ENCODE measurements at regions not wholly inside any gene's neighbourhood (a gene's known extent, or its start where the extent isn't known, plus 50 kb on each side); places are given as distances from the start of the nearest gene placed in this dataset.

GRCh38 chr7:113424185-113424817, 305.9 kb upstream of the SMIM30 start:
- H3K4me1 ChIP-seq = no peaks in the 10 kb centered on the region
- H3K4me3 ChIP-seq = no peak overlapping the region
- H3K9ac ChIP-seq (ENCODE audit: low read depth in 2 of 2, low read length in 2 of 2) = no peak overlapping the region
- H3K27ac ChIP-seq = no peak overlapping the region
- intact Hi-C loops (cut with DNase I) = loop anchor here (5.0 kb wide), 1 partner anchor 262 kb away; no protein-coding TSS in a partner anchor
- H3K9me3 ChIP-seq = no peaks in the 10 kb centered on the region
- no peaks in the 10 kb centered on the region for H3K36me3 ChIP-seq
- DNase-seq = no peak
- TF ChIP-seq, protein P1, sequence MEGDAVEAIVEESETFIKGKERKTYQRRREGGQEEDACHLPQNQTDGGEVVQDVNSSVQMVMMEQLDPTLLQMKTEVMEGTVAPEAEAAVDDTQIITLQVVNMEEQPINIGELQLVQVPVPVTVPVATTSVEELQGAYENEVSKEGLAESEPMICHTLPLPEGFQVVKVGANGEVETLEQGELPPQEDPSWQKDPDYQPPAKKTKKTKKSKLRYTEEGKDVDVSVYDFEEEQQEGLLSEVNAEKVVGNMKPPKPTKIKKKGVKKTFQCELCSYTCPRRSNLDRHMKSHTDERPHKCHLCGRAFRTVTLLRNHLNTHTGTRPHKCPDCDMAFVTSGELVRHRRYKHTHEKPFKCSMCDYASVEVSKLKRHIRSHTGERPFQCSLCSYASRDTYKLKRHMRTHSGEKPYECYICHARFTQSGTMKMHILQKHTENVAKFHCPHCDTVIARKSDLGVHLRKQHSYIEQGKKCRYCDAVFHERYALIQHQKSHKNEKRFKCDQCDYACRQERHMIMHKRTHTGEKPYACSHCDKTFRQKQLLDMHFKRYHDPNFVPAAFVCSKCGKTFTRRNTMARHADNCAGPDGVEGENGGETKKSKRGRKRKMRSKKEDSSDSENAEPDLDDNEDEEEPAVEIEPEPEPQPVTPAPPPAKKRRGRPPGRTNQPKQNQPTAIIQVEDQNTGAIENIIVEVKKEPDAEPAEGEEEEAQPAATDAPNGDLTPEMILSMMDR (IDR thresholded peaks at IDR 0.05) = no peak
- no peaks in the 10 kb centered on the region for H3K27me3 ChIP-seq

- Histone ChIP-seq H3K4me1 (no peaks in the 10 kb centered on the region), H3K9me3 (no peaks in the 10 kb centered on the region), H3K27me3 (no peaks in the 10 kb centered on the region), H3K4me3 (no peak overlapping the region), H3K36me3 (no peaks in the 10 kb centered on the region), H3K27ac (no peak overlapping the region), H3K9ac (ENCODE audit: low read depth in 2 of 2, low read length in 2 of 2) (no peak overlapping the region)
- TF ChIP-seq, protein P1 (IDR thresholded peaks at IDR 0.05) = peak; percentile 69
- DNase-seq = peak; percentile 80
- intact Hi-C loops (cut with DNase I) = loop anchor here (5.0 kb wide), 1 partner anchor 260 kb away; no protein-coding TSS in a partner anchor
Observed at GRCh38 chr7:113421696-113422330, 303.5 kb upstream of the SMIM30 start.

DNA sequence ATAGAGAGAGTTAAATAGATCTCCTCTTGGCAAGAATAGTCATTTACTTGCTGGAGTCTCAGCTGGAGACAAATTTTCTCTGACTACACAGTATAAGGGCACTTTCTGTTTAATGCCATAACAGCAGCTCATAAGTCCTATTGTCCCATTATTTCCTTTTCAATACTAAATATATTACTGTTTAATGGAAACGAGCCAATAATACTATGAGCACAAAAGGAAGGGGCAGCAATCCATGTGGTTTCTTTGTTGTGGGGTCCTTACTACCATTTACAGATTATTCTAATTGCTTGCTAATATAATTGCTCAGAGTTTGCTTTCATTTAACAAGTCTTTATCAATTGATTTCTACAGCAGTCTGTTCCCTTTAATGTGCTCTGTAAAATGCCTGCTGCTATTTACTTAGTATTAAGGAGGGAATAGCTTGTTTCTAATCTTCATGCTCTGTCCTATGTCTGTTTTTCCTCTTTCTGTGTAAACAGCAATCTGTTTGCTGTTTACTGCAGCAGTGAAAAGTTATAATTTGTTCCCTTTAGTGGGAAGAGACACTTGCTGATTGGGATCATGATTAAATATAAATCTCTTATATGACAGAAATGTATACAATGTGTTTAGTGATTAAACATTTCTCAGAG, 296.2 kb upstream of the SMIM30 start:
- Histone ChIP-seq H3K27ac (no peak overlapping the region), H3K36me3 (no peaks in the 10 kb centered on the region), H3K9me3 (no peaks in the 10 kb centered on the region), H3K27me3 (no peaks in the 10 kb centered on the region), H3K4me3 (no peak overlapping the region), H3K9ac (ENCODE audit: low read depth in 2 of 2, low read length in 2 of 2) (no peak overlapping the region), H3K4me1 (no peaks in the 10 kb centered on the region)
- DNase-seq = no peak
- intact Hi-C loops (cut with DNase I) = loop anchor here (10.0 kb wide), 2 partner anchors 400 to 860 kb away; no protein-coding TSS in a partner anchor
- TF ChIP-seq, protein P1 (IDR thresholded peaks at IDR 0.05) = no peak

DNA sequence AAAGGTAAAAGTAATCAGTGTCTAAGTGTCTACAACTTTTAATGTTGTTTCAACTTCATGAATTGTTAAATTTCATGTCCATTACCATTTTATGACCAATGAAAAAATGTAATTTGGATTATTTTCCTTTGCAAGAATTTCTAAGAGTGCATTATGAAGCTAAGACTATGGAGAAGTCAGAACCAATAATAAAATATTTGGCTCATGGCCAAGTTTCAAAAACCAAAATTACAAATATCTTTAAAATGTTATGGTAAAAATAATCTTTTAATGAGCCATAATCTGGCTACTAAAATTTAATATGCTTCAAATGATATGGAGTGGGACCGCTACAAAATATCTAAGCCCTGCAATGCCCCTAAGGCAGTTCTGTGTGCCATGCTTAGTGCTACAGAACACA, 294.1 kb upstream of the SMIM30 start:
- TF ChIP-seq, protein P1 (IDR thresholded peaks at IDR 0.05) = no peak
- intact Hi-C loops (cut with DNase I) = loop anchor here (10.0 kb wide), 2 partner anchors 398 to 858 kb away; no protein-coding TSS in a partner anchor
- H3K36me3 ChIP-seq = no peaks in the 10 kb centered on the region
- no peak overlapping the region for H3K4me3 ChIP-seq
- DNase-seq = no peak
- no peaks in the 10 kb centered on the region for H3K9me3 ChIP-seq
- no peaks in the 10 kb centered on the region for H3K27me3 ChIP-seq
- no peak overlapping the region for H3K27ac ChIP-seq
- H3K9ac ChIP-seq (ENCODE audit: low read depth in 2 of 2, low read length in 2 of 2) = no peak overlapping the region
- no peaks in the 10 kb centered on the region for H3K4me1 ChIP-seq

DNA sequence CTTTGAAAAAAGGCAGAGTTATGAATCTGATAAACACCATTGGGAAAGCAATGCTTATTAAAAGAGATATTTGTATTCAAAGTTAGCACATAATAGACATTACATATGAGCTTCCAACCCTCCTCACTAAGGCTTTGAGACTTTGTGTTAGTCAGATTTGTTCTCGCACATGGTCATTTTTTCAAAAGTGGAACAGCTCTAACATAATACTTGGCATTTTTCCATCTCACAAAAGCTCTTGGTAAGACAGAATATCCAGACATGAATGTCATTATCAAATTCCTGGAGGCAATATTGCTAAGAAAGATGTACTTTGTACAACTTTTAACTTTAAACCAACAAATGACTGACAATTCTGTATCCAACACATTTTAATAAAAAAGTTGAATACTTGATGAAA, 292.4 kb upstream of the SMIM30 start:
- intact Hi-C loops (cut with DNase I) = loop anchor here (10.0 kb wide), 2 partner anchors 396 to 856 kb away; no protein-coding TSS in a partner anchor
- H3K9ac ChIP-seq (ENCODE audit: low read depth in 2 of 2, low read length in 2 of 2) = no peak overlapping the region
- no peaks in the 10 kb centered on the region for H3K27me3 ChIP-seq
- no peaks in the 10 kb centered on the region for H3K4me1 ChIP-seq
- no peaks in the 10 kb centered on the region for H3K9me3 ChIP-seq
- H3K27ac ChIP-seq = no peak overlapping the region
- DNase-seq = no peak
- H3K36me3 ChIP-seq = no peaks in the 10 kb centered on the region
- TF ChIP-seq, protein P1 (IDR thresholded peaks at IDR 0.05) = no peak
- H3K4me3 ChIP-seq = no peak overlapping the region
